ENCODE measurements at regions not wholly inside any gene's neighbourhood (a gene's known extent, or its start where the extent isn't known, plus 50 kb on each side); places are given as distances from the start of the nearest gene placed in this dataset.

DNA sequence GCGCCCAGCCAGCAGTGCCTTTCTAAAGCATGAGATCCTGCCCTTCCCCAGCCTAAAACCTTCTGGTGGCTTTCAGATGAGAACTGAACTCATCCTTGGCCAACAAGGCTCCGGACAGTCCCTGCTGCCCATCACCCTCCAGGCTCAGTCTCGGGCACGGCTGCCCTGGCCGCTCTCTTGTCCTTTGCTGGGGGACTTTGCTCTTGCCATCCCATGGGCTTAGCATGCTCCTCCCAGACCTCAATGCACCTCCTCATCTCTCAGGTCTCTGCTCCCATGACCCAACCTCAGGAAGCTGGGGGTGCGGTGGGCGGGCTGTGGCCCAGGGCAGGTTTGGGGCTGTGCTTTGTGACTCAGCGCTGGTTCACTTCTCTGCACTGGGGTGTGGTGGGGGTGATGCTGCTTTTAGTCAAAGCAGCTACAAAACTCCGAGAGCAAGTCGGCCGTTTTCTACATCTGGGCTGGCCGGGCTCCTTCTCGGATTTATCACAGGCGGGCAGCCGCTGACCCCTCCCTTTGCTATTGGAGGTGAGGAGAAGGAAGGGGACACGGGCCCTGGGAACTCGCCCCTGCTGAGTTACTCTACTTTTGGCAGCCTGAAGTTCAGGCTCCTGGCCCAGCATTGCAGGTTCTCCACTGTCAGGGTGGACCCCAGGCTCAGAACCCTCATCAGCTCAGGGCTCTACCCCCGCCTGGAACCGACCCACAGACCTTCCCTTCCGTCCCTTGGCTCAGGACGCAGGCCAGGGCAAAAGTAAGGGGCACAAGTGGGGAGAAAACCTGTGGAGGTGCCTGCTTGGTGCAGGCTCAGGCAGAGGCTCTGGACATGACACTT is 90.6 kb upstream of the TAF1B start:
- TF ChIP-seq, protein P1, sequence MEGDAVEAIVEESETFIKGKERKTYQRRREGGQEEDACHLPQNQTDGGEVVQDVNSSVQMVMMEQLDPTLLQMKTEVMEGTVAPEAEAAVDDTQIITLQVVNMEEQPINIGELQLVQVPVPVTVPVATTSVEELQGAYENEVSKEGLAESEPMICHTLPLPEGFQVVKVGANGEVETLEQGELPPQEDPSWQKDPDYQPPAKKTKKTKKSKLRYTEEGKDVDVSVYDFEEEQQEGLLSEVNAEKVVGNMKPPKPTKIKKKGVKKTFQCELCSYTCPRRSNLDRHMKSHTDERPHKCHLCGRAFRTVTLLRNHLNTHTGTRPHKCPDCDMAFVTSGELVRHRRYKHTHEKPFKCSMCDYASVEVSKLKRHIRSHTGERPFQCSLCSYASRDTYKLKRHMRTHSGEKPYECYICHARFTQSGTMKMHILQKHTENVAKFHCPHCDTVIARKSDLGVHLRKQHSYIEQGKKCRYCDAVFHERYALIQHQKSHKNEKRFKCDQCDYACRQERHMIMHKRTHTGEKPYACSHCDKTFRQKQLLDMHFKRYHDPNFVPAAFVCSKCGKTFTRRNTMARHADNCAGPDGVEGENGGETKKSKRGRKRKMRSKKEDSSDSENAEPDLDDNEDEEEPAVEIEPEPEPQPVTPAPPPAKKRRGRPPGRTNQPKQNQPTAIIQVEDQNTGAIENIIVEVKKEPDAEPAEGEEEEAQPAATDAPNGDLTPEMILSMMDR (IDR thresholded peaks at IDR 0.05; ENCODE audit: insufficient read depth, missing control alignments), result no peak
- FAIRE-seq (no peak), DNase-seq (ENCODE audit: insufficient read length, low spot score) (no peak)

DNA sequence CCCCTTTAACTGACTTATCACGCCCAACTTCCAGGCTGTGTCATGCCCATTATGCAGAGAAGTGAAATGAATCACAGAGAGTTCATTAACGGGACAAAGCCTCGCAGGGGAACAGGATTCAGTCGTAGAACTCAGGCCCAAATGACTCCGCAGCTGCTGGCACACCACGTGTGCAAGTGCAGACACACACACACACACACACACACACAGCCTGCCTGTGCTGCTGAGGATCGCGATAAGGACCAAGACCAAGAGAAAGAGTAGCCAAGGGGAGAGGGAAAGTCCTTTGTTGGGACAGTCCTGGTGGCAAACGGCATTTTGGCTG is 90.0 kb upstream of the TAF1B start:
- FAIRE-seq, result no peak
- TF ChIP-seq, protein P1 (IDR thresholded peaks at IDR 0.05; ENCODE audit: insufficient read depth, missing control alignments), result no peak
- DNase-seq (ENCODE audit: insufficient read length, low spot score), result no peak

DNA sequence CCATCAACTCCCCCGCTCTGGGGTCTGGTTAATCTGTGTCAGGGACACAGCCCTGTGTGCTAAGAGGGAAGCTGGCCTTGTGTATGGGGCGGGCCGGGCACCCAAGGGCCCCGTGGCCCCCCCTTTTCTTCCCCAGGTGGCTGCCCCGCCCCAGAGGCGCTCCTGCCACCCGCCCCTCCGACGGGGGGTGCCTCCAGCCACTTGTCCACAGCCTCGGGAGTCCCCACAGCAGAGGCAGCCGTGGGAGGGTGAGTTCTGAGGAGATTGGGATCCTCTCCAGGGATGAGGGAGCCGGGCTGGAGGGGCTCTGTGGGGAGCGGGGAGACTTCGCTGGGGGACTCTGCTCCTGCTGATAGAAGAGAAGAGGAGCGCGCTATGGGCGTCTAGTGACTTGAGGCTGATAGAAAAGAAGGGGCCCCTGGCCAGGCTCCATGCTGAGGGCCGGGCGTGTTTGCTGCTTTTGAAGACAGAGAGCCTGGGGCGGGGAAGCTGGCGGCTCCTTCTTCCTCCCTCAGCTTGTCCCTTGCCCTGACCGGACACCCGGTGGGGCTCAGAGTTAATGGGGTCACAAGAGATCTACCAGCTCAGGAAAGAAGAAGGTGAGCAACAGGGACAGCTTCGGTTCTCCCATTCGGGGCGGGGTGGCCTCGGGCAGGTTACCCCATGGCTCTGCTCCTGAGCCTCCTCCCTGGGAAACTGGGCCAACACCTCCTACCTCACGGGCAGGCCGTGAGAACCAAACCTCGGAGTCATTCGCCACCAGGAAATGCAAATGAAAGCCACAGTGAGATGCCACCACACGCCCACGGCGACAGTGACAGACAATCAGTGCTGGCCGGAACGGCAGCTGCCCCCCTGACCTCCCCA is 89.4 kb upstream of the TAF1B start:
- TF ChIP-seq, protein P1 (IDR thresholded peaks at IDR 0.05; ENCODE audit: insufficient read depth, missing control alignments), result no peak
- FAIRE-seq (no peak), DNase-seq (ENCODE audit: insufficient read length, low spot score) (no peak)

DNA sequence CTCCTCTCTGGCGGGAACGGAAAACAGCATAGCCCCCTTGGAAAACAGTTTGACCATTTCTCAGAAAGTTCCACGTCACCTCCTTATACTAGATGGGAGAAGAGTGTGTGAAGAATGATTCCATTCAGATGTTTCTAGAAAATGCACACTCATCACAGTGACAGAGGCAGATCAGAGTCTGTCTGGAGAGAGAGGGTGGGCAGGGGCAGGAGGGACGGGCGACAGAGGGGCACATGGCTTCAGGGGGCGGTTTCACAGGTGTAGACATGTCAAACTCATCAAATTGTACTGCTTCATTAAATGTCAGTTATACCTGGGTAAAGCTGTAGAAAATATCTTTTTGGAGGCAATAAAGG is 88.8 kb upstream of the TAF1B start:
- no peak for FAIRE-seq

DNA sequence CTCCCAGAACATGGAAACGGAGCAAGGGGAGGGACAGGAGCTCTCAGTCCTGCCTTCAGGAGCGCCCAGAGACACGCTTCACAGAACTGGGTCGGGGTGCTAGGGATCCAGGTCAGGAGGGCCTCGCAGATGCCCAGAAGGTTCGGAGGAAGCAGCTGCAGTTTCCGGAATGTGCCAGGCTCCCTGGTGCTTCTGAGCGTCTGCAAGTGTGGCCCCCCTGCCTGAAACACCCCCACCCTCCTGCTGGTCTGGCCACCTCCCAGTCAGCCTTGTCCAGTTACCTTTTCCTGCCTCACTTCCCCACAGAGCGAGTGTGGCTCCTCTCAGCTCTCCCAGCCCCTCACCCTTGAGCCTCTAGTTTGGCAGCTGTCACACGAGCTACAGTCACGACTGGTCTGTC is 88.3 kb upstream of the TAF1B start:
- no peak for FAIRE-seq
- TF ChIP-seq, protein P1 (IDR thresholded peaks at IDR 0.05; ENCODE audit: insufficient read depth, missing control alignments), result no peak
- DNase-seq (ENCODE audit: insufficient read length, low spot score), result no peak

More for the DNA sequence above, 88.8 kb upstream of the TAF1B start:
- TF ChIP-seq, protein P1 (IDR thresholded peaks at IDR 0.05; ENCODE audit: insufficient read depth, missing control alignments), result no peak
- no peak for DNase-seq (ENCODE audit: insufficient read length, low spot score)

DNA sequence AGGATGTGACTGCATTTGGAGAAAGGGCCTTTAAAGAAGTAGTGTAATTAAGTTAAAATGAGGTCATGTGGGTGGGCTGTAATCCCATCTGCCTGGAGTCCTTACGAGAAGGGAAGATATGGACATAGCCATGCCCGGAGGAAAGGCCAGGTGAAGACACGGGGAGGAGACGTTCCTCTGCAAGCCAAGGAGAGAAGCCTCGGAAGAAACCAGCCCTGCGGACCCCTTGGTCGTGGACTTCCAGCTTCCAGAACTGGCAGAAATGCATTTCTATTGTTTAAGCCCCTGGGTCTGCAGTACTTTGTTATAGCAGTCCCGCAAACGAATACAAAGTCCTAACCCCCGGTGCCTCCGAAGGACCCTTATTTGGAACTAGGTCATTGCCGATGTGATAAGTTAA is 87.6 kb upstream of the TAF1B start:
- DNase-seq (ENCODE audit: insufficient read length, low spot score) (no peak), FAIRE-seq (no peak)
- TF ChIP-seq, protein P1 (IDR thresholded peaks at IDR 0.05; ENCODE audit: insufficient read depth, missing control alignments), result no peak

Data from D721Med (cell line).